H1 (cell line): ENCODE measurements at regions not wholly inside any gene's neighbourhood (a gene's known extent, or its start where the extent isn't known, plus 50 kb on each side); places are given as distances from the start of the nearest gene placed in this dataset.

Experiments used
- CHD2 ChIP-seq: IDR thresholded peaks from 2 replicates; pipeline ENCODE4 v1.6.1; 2012; ENCODE audit warnings: low read length, improper control_type of control experiment
- EZH2 ChIP-seq: fragments of 200-600 bp; sonication (generic); IDR thresholded peaks from 2 replicates; pipeline ENCODE4 v1.7.1; 2012; ENCODE audit warnings: low read depth, mild to moderate bottlenecking, moderate library complexity, low read length, inconsistent platforms; ENCODE audit not compliant: severe bottlenecking
- POLR2A ChIP-seq, 2 experiments: IDR thresholded peaks; 1 replicate in 1 of 2; 2 replicates in 1 of 2; pipeline ENCODE4 v1.6.1; 2011; ENCODE audit warnings: low read depth in 2 of 2, low read length in 2 of 2, mild to moderate bottlenecking in 2 of 2; ENCODE audit errors: control extremely low read depth in 1 of 2
- TCF12 ChIP-seq: IDR thresholded peaks from 2 replicates; pipeline ENCODE4 v1.6.1; 2011; ENCODE audit warnings: low read depth, mild to moderate bottlenecking, low read length
- TF ChIP-seq, protein P1 (sequence below), 3 experiments: IDR thresholded peaks; 1 replicate in 2 of 3; 2 replicates in 1 of 3; pipeline versions ENCODE4 v1.5.1 to v1.6.1; 2011; ENCODE audit warnings: low read length in 3 of 3, mild to moderate bottlenecking in 3 of 3, inconsistent platforms in 2 of 3, low read depth in 1 of 3, moderate library complexity in 1 of 3; ENCODE audit not compliant: insufficient read depth in 1 of 3; ENCODE audit errors: control extremely low read depth in 1 of 3

- TF ChIP-seq, protein P1, sequence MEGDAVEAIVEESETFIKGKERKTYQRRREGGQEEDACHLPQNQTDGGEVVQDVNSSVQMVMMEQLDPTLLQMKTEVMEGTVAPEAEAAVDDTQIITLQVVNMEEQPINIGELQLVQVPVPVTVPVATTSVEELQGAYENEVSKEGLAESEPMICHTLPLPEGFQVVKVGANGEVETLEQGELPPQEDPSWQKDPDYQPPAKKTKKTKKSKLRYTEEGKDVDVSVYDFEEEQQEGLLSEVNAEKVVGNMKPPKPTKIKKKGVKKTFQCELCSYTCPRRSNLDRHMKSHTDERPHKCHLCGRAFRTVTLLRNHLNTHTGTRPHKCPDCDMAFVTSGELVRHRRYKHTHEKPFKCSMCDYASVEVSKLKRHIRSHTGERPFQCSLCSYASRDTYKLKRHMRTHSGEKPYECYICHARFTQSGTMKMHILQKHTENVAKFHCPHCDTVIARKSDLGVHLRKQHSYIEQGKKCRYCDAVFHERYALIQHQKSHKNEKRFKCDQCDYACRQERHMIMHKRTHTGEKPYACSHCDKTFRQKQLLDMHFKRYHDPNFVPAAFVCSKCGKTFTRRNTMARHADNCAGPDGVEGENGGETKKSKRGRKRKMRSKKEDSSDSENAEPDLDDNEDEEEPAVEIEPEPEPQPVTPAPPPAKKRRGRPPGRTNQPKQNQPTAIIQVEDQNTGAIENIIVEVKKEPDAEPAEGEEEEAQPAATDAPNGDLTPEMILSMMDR (IDR thresholded peaks at IDR 0.05; ENCODE audit: control extremely low read depth in 1 of 3, insufficient read depth in 1 of 3, low read depth in 1 of 3, low read length in 3 of 3), result no peak
- TF ChIP-seq TCF12, result no peak
- TF ChIP-seq CHD2, result no peak
- no peak for TF ChIP-seq EZH2
- TF ChIP-seq POLR2A (IDR thresholded peaks at IDR 0.05; ENCODE audit: control extremely low read depth in 1 of 2, low read depth in 2 of 2, low read length in 2 of 2), result no peak
Observed at GRCh38 chr12:86634456-86635410, 378.5 kb upstream of the MGAT4C start.
